HL-60 (cell line): ENCODE measurements at regions not wholly inside any gene's neighbourhood (a gene's known extent, or its start where the extent isn't known, plus 50 kb on each side); places are given as distances from the start of the nearest gene placed in this dataset.

ENCODE experiments used
- DNase-seq, 2 experiments: peaks; one replicate each; pipeline ENCODE4 v3.0.0-alpha.2; 2010 to 2020; ENCODE audit warnings: low read depth in 1 of 2, low spot score in 1 of 2
- H3K27ac ChIP-seq: fragments of 250-450 bp; sonication (Bioruptor Pico); replicated peaks from 2 replicates; pipeline ENCODE4 v1.5.1; 2020; ENCODE audit warnings: mild to moderate bottlenecking, moderate library complexity
- H3K27me3 ChIP-seq: fragments of 250-450 bp; sonication (Bioruptor Pico); 2 replicates; pipeline ENCODE4 v1.5.1; 2021; ENCODE audit warnings: mild to moderate bottlenecking, moderate library complexity; ENCODE audit not compliant: insufficient read depth, poor library complexity, severe bottlenecking
- H3K4me3 ChIP-seq: replicated peaks from 2 replicates; pipeline ENCODE4 v1.5.1; 2011; ENCODE audit warnings: mild to moderate bottlenecking, control low read depth, low read length; ENCODE audit not compliant: insufficient read depth
- CTCF ChIP-seq: IDR thresholded peaks from one replicate; pipeline ENCODE4 v1.5.1; 2011; ENCODE audit warnings: low read length, control low read depth, inconsistent platforms; ENCODE audit not compliant: insufficient read depth
- GABPA ChIP-seq: IDR thresholded peaks from 2 replicates; pipeline ENCODE4 v1.6.1; 2012; ENCODE audit warnings: low read depth
- POLR2AphosphoS5 ChIP-seq: IDR thresholded peaks from 2 replicates; pipeline ENCODE4 v1.6.1; 2012; ENCODE audit warnings: low read depth
- SPI1 ChIP-seq: IDR thresholded peaks from 2 replicates; pipeline ENCODE4 v1.6.1; 2012; ENCODE audit warnings: low read depth, mild to moderate bottlenecking, borderline replicate concordance
- TF ChIP-seq, protein P1 (sequence below): IDR thresholded peaks from 2 replicates; pipeline ENCODE4 v1.6.1; 2012; ENCODE audit warnings: low read depth; ENCODE audit not compliant: insufficient replicate concordance

DNA sequence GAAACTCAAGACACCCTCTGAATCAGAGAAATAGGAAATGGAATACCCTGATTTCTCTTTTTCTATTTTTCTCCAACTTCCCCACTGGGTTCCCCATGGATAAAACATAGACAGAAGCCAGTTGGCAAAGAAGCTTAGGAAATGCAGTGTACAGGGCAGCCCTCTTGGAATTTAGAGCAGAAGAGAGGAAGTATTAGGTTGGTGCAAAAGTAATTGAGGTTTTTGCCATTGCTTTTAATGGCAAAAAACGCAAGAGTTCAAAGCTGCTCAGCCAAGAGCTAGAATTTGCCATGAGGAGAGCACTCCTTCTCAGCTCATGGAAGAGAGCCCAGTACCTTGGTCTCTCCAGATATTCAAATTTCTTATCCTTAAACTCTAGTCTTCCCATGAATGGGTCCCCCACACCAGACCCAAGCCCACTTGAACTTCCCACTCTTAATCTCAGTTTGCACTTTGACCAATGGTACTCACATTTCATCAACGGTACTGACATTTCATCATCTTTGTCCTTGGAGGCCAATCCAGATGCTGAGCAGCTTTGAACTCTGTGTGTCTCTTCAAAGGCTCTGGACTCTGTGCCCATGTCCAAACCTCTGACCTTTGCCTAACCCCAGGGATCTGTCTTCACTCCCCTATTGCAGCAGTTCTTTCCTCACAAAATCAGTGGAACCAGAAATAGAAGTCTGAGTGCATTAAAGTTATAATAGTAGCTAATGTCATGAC lies 73.2 kb upstream of the PPP1R3C start:
- TF ChIP-seq CTCF (no peak), POLR2AphosphoS5 (no peak), GABPA (no peak), SPI1 (no peak)
- TF ChIP-seq, protein P1, sequence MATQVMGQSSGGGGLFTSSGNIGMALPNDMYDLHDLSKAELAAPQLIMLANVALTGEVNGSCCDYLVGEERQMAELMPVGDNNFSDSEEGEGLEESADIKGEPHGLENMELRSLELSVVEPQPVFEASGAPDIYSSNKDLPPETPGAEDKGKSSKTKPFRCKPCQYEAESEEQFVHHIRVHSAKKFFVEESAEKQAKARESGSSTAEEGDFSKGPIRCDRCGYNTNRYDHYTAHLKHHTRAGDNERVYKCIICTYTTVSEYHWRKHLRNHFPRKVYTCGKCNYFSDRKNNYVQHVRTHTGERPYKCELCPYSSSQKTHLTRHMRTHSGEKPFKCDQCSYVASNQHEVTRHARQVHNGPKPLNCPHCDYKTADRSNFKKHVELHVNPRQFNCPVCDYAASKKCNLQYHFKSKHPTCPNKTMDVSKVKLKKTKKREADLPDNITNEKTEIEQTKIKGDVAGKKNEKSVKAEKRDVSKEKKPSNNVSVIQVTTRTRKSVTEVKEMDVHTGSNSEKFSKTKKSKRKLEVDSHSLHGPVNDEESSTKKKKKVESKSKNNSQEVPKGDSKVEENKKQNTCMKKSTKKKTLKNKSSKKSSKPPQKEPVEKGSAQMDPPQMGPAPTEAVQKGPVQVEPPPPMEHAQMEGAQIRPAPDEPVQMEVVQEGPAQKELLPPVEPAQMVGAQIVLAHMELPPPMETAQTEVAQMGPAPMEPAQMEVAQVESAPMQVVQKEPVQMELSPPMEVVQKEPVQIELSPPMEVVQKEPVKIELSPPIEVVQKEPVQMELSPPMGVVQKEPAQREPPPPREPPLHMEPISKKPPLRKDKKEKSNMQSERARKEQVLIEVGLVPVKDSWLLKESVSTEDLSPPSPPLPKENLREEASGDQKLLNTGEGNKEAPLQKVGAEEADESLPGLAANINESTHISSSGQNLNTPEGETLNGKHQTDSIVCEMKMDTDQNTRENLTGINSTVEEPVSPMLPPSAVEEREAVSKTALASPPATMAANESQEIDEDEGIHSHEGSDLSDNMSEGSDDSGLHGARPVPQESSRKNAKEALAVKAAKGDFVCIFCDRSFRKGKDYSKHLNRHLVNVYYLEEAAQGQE = no peak
- no peak overlapping the region for H3K4me3 ChIP-seq
- no peak for DNase-seq
- H3K27me3 ChIP-seq = peaks cover 10% of the 10 kb centered on the region
- H3K27ac ChIP-seq = no peak overlapping the region

DNA sequence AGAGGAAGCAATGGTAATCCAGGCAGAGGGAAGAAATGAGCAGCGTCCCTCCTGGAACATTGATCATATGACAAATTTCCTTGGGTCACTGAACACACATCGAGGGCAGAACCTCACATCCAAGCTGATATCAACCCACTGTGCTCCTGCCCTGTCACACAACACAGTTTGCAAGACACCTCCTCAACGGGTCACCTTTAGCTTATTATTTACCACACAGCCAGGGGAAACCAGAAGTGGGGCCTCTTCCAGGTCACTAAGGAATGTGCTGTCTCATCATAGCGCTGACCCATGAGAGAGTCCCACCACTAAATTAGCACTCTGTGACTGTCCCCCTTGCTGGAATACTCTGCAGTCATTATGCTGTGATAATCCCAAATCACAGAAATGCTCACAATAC lies 69.7 kb upstream of the PPP1R3C start:
- no peak overlapping the region for H3K27ac ChIP-seq
- TF ChIP-seq SPI1 (no peak), CTCF (no peak), POLR2AphosphoS5 (no peak), GABPA (no peak)
- TF ChIP-seq, protein P1 = no peak
- no peak for DNase-seq

GRCh38 chr10:91700788-91701444 lies 68.0 kb upstream of the PPP1R3C start:
- Histone ChIP-seq H3K27ac (no peak overlapping the region), H3K27me3 (peaks cover 3% of the 10 kb centered on the region), H3K4me3 (no peak overlapping the region)
- DNase-seq = no peak
- no peak for TF ChIP-seq SPI1

More for the DNA sequence above, 69.7 kb upstream of the PPP1R3C start:
- Histone ChIP-seq H3K4me3 (no peak overlapping the region), H3K27me3 (peaks cover 3% of the 10 kb centered on the region)

GRCh38 chr10:91700273-91700672 lies 67.4 kb upstream of the PPP1R3C start:
- no peak for DNase-seq
- TF ChIP-seq, protein P1 = no peak
- no peak for TF ChIP-seq SPI1
- TF ChIP-seq GABPA = no peak
- TF ChIP-seq POLR2AphosphoS5 = no peak
- no peak for TF ChIP-seq CTCF
- Histone ChIP-seq H3K27me3 (peaks cover 3% of the 10 kb centered on the region), H3K4me3 (no peak overlapping the region), H3K27ac (no peak overlapping the region)
